ENCODE measurements at regions not wholly inside any gene's neighbourhood (a gene's known extent, or its start where the extent isn't known, plus 50 kb on each side); places are given as distances from the start of the nearest gene placed in this dataset.

- TF ChIP-seq CTCF (IDR thresholded peaks at IDR 0.05; ENCODE audit: low read depth, low read length) = no peak
- no peak for TF ChIP-seq POLR2A (IDR thresholded peaks at IDR 0.05; ENCODE audit: extremely low read depth, insufficient read length)
- no peak for TF ChIP-seq MAX (IDR thresholded peaks at IDR 0.05; ENCODE audit: low read depth, low read length)
- no peak for TF ChIP-seq MYC (IDR thresholded peaks at IDR 0.05; ENCODE audit: low read depth, low read length)
- no peak overlapping the region for H3K4me3 ChIP-seq (ENCODE audit: low read depth, low read length)
- no peak for DNase-seq (ENCODE audit: low read depth)
Observed at GRCh38 chr16:86450691-86451090, 59.6 kb upstream of the FOXF1 start.

GRCh38 chr16:86452451-86452850, 57.9 kb upstream of the FOXF1 start:
- no peak overlapping the region for H3K4me3 ChIP-seq (ENCODE audit: low read depth, low read length)
- TF ChIP-seq POLR2A (IDR thresholded peaks at IDR 0.05; ENCODE audit: extremely low read depth, insufficient read length) (no peak), MYC (IDR thresholded peaks at IDR 0.05; ENCODE audit: low read depth, low read length) (no peak), MAX (IDR thresholded peaks at IDR 0.05; ENCODE audit: low read depth, low read length) (no peak), CTCF (IDR thresholded peaks at IDR 0.05; ENCODE audit: low read depth, low read length) (no peak)
- no peak for DNase-seq (ENCODE audit: low read depth)

- no peak overlapping the region for H3K4me3 ChIP-seq (ENCODE audit: low read depth, low read length)
- DNase-seq (ENCODE audit: low read depth) = no peak
- TF ChIP-seq MYC (IDR thresholded peaks at IDR 0.05; ENCODE audit: low read depth, low read length) (no peak), CTCF (IDR thresholded peaks at IDR 0.05; ENCODE audit: low read depth, low read length) (no peak), POLR2A (IDR thresholded peaks at IDR 0.05; ENCODE audit: extremely low read depth, insufficient read length) (no peak), MAX (IDR thresholded peaks at IDR 0.05; ENCODE audit: low read depth, low read length) (no peak)
Observed at GRCh38 chr16:86455116-86455515, 55.2 kb upstream of the FOXF1 start.

- no peak for DNase-seq (ENCODE audit: low read depth)
- H3K4me3 ChIP-seq (ENCODE audit: low read depth, low read length) = no peak overlapping the region
- TF ChIP-seq MYC (IDR thresholded peaks at IDR 0.05; ENCODE audit: low read depth, low read length) (no peak), POLR2A (IDR thresholded peaks at IDR 0.05; ENCODE audit: extremely low read depth, insufficient read length) (no peak), CTCF (IDR thresholded peaks at IDR 0.05; ENCODE audit: low read depth, low read length) (no peak), MAX (IDR thresholded peaks at IDR 0.05; ENCODE audit: low read depth, low read length) (no peak)
Observed at GRCh38 chr16:86455640-86456039, 54.7 kb upstream of the FOXF1 start.

GRCh38 chr16:86457501-86458148, 52.7 kb upstream of the FOXF1 start:
- no peak for DNase-seq (ENCODE audit: low read depth)
- no peak overlapping the region for H3K4me3 ChIP-seq (ENCODE audit: low read depth, low read length)
- TF ChIP-seq MAX (IDR thresholded peaks at IDR 0.05; ENCODE audit: low read depth, low read length) (no peak), CTCF (IDR thresholded peaks at IDR 0.05; ENCODE audit: low read depth, low read length) (no peak), MYC (IDR thresholded peaks at IDR 0.05; ENCODE audit: low read depth, low read length) (no peak), POLR2A (IDR thresholded peaks at IDR 0.05; ENCODE audit: extremely low read depth, insufficient read length) (no peak)
